HuH-7 (cell line): ENCODE measurements at regions not wholly inside any gene's neighbourhood (a gene's known extent, or its start where the extent isn't known, plus 50 kb on each side); places are given as distances from the start of the nearest gene placed in this dataset.
"Not testable (repeated sequence)": the region's sequence is repeated elsewhere in the genome, so short reads cannot be mapped to it uniquely, and the experiment has no call there.

ENCODE experiments used
- DNase-seq: peaks from one replicate; pipeline ENCODE4 v3.0.0; 2011; ENCODE audit warnings: low spot score

DNA sequence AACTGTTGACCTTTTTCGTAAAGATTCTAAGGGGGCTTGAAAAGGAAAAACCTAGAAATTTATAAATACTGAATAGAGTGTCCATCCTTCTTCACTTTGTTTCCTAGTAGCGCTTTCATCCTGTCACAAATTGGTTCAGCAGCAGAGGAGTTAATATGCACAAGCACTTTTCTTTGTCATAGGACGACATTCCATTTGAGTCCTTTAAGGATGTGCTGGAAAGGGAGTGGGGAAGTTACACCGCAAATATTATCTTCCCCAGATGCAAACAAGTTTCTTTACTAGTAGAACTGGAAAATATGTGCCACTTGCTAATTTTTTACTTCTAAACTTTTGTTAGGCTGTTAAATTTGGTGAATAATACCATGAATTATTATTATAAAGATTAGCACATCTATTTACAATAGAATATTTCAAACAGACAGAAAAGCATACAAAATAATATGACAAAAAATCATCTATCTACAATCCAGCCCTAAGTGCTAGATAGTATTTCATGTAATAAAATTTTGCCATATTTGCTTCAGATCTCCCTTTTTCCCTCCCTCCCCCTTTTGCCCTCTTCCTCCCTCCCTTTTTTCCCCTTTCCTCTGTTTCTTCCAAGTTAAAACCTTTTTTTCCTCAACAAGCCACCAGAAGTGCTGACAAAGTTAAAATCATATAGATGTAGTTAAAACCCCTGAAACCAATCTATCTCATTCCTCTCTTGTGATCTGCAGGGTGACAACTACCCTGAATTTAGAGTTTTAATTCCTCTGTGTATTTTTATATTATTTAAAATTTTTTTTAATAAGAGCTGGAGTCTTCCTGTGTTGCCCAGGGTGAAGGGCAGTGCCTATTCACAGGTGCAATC, 50.5 kb upstream of the MAP4K3 start:
- DNase-seq, result no peak

DNA sequence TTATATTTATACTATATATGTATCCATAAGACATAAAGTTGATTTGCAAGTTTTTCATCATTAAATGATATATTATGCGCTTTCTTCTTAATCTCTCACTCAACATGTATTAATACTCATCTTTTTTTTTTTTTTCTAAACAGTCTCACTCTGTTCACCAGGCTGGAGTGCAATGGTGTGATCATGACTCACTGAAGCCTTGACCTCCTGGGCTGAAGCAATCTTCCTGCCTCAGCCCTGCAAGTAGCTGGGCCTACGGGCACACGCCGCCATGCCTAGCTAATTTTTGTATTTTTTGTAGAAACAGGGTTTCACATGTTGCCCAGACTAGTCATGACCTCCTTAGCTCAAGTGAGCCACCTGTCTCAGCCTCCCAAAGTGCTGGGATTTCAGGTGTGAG, 51.4 kb upstream of the MAP4K3 start:
- no peak for DNase-seq

DNA sequence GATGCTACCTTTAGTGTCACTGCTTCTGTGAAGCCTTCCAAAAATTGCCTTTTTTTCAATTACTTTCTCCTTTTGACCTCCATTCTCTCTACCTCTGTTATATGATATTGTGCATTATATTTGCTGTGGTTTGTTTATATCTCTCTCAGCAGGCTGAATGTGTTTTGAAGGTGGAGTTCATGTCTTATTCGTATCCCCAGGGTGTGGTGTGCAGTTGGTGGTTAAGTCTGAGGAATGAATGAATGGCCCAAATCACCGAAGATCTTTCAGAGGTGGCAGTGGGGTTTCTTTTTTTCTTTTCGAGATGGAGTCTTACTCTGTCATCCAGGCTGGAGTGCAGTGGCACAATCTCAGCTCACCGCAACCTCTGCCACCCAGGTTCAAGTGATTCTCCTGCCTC, 53.5 kb upstream of the MAP4K3 start:
- no peak for DNase-seq

DNA sequence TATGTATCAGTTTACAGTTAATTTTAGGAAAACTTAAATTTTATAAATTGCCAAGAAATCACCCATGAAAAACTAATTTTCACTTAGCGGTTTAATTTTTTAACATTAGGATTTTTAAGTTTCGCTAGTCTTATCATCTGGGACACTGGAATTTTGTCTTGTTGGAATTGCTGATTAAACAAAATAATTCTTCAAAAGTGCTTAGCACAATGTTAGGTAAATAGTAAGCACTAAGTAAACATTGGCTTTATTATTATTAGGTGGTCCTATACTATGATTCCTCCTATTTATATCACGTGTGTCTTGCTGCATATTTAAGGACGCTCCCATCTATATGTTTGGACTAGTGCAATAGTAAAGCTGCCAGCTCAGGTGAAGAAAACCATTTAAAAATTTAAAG, 54.6 kb upstream of the MAP4K3 start:
- DNase-seq, result no peak

DNA sequence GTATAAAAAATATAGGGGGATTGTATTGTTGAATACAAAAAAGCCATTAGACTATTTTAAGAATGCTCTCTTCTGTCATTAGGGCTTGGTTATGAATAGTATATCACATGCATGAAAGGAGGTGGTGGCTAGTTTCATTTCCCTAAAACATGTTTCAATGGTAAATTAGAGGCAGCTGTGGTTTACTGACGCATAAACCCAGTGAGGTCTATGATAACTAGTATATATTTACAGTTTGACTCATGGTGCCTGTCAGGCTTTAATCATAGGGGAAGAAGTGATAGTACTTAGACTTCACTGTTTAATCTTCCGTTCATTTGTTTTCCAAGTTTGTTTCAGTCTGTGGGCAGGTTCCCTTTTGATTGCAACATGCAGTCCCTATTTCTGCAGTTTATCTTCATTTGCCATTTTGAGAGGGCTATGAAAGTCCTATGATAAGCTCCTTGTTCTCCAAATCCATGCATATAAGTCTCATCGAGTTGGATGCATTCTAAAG, 55.1 kb upstream of the MAP4K3 start:
- no peak for DNase-seq

DNA sequence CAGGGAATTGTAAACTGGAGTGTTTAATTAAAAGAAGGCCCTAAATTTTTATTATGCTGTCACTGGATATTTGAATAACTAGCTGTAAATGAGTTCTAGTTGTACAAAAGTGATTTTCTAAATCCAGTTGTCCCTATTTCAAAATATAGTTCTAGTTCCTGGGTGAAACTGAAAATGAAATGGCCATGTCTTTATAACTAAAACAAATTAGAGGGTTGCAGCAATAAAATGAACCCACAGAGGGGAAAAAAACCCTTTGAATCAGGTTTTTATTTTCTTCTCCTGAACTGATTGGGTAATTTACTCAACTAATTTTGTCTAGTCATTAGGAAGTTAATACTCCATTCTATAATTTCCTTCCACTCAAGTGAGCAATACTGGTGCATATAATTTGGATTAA, 55.6 kb upstream of the MAP4K3 start:
- no peak for DNase-seq

DNA sequence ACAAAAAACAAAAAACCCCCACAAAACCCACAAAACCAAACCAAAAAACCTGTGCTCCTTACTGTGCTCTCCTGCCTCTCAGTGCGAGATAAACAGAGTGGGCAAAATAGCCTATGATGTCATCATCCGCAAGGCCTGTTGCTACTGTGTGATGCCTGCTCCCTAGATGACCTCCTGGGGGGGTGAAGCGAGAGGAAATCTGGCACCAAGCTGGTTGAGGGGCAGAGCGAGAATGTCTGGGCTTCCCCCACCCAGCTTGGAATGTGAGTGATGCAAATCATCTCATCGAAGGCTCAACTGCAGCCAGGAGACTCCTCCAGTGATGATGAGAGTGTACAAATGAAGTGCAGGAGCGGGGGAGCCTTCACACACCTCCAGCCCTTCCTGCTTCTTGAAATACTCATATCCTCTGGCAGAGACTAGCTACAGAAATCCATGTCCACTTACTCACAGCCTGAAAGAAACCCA, 57.7 kb upstream of the MAP4K3 start:
- DNase-seq, result no peak

DNA sequence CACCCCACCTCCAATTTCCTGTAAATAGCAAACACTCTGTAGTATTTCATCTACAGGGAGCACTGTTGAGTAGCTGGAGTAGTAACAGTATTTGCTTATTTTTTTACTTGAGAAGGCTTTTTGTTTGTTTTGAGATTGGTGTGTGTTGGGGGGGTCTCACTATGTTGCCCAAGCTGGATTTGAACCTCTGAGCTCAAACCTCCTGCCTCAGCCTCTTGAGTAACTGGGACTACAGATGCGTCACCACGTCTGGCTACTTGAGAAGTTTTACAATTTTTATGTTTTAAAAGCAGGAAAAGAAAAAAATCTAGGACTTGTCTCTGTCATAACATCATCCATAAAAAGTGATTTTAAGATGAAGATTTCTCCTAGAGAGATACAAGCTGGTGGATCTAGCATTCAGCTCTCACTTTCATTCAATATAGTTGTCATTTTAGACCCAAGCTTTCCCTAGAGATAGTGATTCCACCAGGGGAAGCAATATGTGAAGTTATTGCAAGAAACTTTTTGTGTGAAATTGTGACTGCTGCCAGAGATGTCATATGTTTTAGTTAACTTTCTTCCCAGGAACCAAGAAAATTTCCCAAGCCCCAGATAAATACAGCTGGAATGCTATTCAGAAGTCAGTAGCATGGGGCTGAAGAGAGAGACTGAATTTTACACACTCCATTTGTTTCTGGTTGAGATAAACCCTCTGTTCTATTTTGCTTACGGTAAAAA, 60.2 kb upstream of the MAP4K3 start:
- no peak for DNase-seq

DNA sequence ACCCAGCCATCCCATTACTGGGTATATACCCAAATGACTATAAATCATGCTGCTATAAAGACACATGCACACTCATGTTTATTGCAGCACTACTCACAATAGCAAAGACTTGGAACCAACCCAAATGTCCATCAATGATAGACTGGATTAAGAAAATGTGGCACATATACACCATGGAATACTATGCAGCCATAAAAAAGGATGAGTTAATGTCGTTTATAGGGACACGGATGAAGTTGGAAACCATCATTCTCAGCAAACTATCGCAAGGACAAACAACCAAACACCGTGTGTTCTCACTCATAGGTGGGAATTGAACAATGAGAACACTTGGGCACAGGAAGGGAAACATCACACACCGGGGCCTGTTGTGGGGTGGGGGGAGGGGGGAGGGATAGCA, 61.1 kb upstream of the MAP4K3 start:
- DNase-seq, result not testable (repeated sequence)

DNA sequence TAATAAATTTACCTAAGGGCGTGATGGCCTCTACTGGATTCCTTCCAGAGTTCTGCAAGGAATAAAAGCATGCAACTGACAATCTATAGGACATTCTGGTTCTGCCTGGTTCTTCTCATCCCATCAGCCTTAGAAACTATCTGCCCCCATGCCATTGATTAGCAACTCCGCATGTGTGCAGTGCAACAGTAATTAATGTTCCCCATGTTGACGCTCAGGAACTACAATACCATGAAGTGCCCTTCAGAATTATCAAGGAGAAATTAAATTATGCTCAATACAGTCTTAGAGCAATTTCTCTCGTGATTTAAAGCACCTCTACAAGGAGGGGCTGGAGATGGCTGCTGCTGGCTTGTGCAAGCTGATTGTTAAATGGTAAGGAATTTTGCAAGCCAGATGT, 61.7 kb upstream of the MAP4K3 start:
- no peak for DNase-seq

DNA sequence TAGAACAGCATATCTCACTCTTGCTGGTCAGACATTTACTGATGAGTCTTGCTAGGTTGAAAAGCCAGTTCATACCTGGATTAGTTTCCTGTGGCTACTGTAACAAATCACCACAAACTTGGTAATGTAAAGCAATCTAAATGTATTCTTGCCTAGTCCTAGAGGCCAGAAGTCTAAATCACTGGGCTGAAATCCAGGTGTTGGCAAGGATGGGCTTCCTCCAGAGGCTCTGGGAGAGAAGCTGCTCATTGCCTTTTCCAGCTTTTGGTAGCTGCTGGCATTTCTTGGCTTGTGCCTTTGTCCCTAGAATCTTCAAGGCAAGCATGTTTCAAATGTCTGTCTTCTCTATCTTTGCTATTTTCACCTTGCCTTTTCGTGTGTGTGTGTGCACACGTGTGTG, 62.3 kb upstream of the MAP4K3 start:
- DNase-seq, result no peak

DNA sequence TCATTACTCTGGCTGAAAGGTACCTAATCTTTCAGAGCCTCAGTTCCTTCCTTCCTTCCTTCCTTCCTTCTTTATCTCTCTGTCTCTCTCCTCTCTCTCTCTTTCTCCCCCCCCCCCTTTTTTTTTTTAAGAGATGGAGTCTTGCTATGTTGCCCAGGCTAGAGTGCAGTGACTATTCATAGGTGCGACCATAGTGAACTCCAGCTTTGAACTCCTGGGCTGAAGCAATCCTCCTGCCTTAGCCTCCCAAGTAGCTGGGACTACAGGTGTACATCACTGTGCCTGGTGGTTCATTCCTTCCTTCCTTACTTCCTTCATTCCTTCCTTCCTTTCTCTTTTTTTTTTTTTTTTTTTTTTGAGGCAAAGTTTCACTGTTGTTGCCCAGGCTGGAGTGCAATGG, 64.3 kb upstream of the MAP4K3 start:
- no peak for DNase-seq

DNA sequence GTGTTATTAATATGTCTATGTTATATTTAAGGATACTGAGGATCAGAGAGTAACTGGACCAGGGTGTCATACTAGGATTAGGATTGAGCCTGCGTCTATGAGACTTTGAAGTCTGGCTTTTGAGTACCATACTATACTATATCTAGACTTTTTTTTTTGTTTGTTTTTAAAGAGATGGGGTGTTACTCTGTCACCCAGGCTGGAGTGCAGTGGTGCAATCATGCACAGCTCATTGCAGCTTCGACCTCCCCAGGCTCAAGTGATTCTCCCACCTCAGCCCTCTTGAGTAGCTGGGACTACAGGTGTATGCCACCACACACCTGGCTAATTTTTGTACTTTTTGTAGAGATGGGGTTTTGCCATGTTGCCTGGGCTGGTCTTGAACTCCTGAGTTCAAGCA, 66.2 kb upstream of the MAP4K3 start:
- no peak for DNase-seq

DNA sequence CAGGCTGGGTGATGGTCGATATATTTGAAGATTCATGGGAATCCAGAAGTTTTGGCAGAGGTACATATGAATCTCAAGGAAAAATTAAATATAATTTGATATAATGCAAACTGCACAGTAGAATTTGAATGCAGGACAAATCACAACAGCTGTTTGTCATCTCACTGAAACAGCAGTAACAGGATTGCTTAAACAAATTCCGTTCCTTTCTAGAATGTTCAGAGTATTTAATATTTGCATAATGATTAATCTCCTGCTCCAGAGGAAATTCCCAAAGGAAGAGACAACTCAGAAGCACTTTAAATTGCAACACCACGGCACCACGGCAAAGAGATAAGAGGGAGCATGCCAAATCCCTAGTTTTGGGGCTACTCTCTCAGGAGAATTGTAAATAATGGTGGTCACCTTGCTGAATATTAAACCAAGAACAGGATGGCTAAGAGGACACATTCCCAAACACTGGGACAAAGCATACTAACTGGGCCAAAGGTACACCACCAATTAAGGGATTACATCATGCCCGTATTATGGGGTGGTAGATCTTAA, 67.8 kb upstream of the MAP4K3 start:
- no peak for DNase-seq

DNA sequence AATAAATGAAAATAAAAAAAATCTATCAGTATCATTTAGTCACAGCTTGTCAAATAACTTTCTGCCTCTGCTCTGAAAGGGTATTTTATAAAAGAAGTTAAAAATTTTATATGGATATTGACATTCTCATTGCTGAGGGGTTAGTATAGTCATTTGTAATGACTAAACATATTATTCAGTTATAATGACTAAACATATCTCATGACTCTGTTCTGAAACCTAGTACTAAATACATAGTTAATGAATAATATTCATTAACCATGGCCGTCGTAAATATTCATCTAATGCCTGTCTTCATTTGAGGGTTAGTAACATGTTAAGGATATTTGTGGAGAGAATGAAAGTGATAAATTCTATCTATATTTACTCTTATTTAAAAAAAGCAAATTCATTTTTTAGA, 69.1 kb upstream of the MAP4K3 start:
- no peak for DNase-seq

DNA sequence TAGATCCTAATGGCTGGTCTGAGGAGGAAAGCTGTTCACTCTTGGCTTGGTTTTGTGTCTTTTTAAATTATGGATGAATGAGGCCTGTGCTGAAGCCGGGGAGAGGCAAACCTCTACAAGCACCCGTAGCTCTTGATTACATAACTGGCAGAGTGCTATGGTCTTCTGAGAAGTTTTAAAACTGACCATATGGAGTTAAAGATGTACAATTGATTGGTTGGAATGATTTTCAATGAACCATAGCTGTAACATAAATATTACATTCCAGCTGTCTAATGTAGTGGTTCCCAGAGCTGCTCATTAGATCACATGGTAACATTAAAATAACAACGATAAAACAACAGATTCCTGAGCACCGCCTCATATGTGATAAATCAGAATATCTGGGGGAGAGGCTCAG, 71.1 kb upstream of the MAP4K3 start:
- no peak for DNase-seq

DNA sequence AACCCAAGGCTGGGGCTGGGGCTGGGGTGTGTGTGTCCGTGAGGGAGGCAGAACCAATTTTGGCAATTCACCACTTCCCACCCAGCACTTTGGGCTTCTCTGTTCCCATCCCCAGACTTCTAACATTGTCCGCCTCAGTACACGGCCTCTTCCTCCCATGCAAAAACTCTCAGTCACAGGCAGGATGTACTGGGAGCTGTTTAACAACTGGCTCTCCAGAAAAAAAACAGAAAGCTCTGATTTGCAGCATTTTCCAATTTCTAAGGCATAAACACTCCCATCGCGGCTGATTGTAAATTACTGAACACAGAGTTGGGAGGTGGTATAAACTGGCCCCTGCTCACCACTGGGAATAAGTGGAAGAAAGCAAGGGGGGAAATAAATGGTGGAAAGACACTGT, 73.1 kb upstream of the MAP4K3 start:
- DNase-seq, result no peak

DNA sequence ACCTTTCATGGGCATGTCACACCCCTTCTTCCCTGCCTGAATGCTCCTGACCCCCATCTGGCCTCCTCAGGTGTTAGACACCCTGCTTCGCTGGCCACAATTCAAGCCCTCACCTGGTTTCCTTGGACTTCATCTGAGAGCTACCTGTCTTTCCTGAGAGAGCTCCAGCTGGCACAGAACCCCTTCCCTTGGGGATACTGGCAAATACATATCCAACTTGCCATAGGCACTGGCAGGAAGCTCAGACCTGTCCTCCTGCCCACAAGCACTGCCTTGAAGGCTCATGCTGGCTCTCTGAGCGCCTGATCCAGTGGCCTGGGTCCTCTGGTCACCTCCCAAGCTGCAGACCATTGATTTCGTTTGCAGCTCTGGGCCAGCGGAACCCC, 74.1 kb upstream of the MAP4K3 start:
- DNase-seq, result no peak

DNA sequence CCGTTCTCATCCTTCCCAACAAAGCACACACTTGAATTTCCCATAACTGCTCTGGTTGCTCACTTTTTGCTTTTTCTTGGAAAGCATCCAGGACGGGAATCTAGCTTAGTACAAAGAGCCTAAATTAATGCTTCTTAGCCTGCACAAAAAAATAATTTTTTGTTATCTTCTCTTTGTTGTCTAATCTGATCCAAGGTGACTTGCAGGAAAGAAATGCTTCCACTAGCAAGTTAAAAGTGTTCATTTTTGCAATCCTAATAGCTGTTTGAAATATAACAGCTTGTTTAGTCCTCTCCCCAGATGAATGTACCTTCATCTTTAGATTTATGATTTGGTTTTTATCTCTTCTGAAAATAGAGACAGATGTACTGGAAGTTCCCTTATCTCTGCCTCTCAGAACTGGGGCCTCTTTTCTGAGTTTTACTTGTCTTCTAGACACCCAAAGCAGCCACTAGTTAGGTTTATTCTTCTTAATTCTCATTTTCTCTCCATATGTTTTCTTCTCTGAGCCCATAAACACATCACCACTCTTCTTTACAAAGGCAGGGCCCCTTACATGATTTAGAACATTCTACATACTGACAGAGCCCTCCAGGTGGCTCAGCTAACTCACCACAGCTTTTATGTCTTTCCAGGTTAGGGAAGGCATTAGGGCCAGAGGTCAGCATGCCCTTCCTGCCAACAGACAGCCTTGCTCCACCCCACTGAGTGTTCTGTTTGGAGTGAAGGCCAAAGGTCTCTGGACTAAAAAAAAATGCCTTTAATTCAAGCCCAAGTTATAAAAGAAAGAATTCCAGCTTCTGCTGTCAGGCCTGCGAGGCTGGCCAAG, 74.7 kb upstream of the MAP4K3 start:
- no peak for DNase-seq

DNA sequence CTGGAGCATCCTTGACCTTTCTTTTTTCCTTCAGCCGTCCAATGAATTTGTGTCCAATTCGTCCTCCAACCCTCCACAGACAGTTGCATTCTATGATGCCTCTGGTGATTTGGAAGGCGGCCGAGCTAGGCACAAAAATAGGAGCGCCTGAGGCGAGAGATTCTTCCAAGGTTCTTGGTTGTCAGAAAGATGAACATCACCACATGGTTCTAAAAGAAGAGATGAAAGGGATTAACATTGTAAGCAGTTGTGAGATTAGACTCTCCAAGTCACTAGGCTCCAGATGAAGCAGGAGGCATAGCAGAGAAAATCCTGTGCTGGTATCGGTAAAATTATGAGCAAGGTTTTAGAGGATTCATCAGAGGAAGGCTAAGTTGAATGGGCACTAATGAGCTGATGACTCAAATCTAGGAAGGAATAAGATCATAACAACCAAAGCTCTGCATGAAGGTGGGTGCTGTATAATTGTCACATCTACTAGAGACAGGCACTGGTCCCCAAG, 75.4 kb upstream of the MAP4K3 start:
- no peak for DNase-seq

DNA sequence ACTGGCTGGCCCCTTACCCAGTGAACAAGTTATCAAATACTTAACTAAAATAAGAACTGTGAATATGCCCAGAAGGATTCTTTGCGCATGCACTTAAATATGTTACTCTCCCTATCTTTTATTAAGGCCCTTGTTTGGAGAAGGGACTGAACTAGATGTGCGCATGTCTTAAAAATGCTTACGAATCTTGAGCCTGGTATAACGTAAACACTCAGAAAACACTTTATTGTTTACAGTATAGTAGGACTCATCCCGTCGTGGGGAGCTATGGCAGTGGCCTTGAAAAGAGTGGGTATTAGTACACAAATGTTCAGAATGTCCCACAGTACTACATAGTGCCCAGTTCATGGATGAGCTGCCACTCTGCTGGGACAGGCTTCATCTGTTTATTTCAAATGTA, 75.9 kb upstream of the MAP4K3 start:
- no peak for DNase-seq

DNA sequence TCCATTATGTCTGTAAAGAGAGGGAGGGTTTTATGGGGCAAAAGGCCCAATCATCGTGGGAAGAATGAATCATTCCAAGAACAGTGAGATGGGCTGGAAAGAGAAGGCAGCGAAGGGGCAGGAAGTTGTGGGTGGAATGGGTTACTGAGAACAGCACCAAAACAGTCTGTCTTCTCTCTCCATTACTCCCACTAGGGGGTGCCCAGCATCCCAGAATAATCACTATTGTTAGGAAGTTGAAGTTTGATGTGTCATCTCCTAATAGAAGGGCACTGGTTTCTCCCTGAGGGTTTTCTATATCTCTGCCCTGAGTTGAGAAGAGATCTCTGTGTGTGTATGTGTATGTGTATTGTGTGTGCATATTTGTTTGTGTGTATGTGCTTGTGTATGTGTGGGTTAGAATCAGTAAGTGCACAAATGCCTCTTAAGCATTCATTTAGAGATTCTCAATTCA, 76.6 kb upstream of the MAP4K3 start:
- peak; percentile 28 for DNase-seq
